Gastrocnemius medialis (tissue), 4 donors: ENCODE measurements at regions not wholly inside any gene's neighbourhood (a gene's known extent, or its start where the extent isn't known, plus 50 kb on each side); places are given as distances from the start of the nearest gene placed in this dataset.

Experiments
- CTCF ChIP-seq, 5 experiments: fragments of 450-650 bp in 3 of 5; fragments of 200-600 bp in 2 of 5; sonication (generic) in 2 of 5; IDR thresholded peaks in 4 of 5; conservative IDR thresholded peaks in 1 of 5; 1 replicate in 4 of 5; 2 replicates in 1 of 5; pipeline ENCODE4 v1.5.1; 2016 to 2019; ENCODE audit warnings: antibody characterized with exemption in 5 of 5, mild to moderate bottlenecking in 3 of 5, moderate library complexity in 3 of 5
- POLR2A ChIP-seq, 2 donors: fragments of 450-650 bp; IDR thresholded peaks; one replicate each; pipeline ENCODE4 v1.6.1; 2017; ENCODE audit warnings: antibody characterized with exemption in 2 of 2, mild to moderate bottlenecking in 2 of 2, moderate library complexity in 2 of 2

GRCh38 chr18:39998317-39998716 lies 1956.7 kb upstream of the PIK3C3 start:
- no peak for TF ChIP-seq POLR2A (IDR thresholded peaks at IDR 0.05)
- no peak for TF ChIP-seq CTCF (IDR thresholded peaks at IDR 0.05 in 4 of 5, conservative IDR thresholded peaks at IDR 0.05 in 1 of 5)
